K562 (cell line): ENCODE measurements at regions not wholly inside any gene's neighbourhood (a gene's known extent, or its start where the extent isn't known, plus 50 kb on each side); places are given as distances from the start of the nearest gene placed in this dataset.
"Not testable (repeated sequence)": the region's sequence is repeated elsewhere in the genome, so short reads cannot be mapped to it uniquely, and the experiment has no call there.

Experiments
- ATAC-seq: fragments of 200-7000 bp; cut with Tn5 transposase; 3 replicates; pipeline ENCODE4 v1.9.1; 2020; ENCODE audit warnings: moderate library complexity
- BruUV-seq: library from RNA; stranded (reverse); fragments of 400-500 nt; replicated peaks from 2 replicates; lab custom pipeline; 2021; lab: Mats Ljungman, UMichigan
- CTCF ChIA-PET: fragments of 300-600 bp; formaldehyde crosslinking; extraction: SDS; loops from one replicate; lab custom pipeline; 2021; ENCODE audit warnings: low intra/inter-chr PET ratio; lab: Yijun Ruan, JAX
- POLR2A ChIA-PET: fragments of 300-600, 350-650 bp; sonication (Branson Sonifier 250); formaldehyde crosslinking; extraction: SDS; loops from one replicate; lab custom pipeline; 2021; ENCODE audit warnings: antibody characterized with exemption, inconsistent platforms; lab: Yijun Ruan, JAX
- DNase-seq, 4 experiments: peaks; one replicate each; pipeline versions ENCODE4 v3.0.0 to v3.0.0-alpha.2; 2011 to 2018; ENCODE audit warnings: low spot score in 3 of 4, mixed read lengths in 3 of 4; ENCODE audit errors: extremely low read depth in 1 of 4
- FAIRE-seq: peaks from 2 replicates; lab custom pipeline; 2011; peaks lifted over from hg19 to GRCh38; lab: Jason Lieb, UNC
- H2AFZ ChIP-seq: 2 replicates; pipeline ENCODE4 v1.6.0; 2011; ENCODE audit warnings: low read depth, low read length, control low read depth, inconsistent platforms
- H3K27ac ChIP-seq: fragments of 200-600 bp; 3 replicates; pipeline ENCODE4 v1.8.0; 2011; ENCODE audit warnings: low read depth, mild to moderate bottlenecking, control low read depth, inconsistent platforms, low read length, moderate library complexity, mixed read lengths; ENCODE audit errors: extremely low read depth
- H3K27me3 ChIP-seq, 2 experiments: fragments of 300-600 bp in 1 of 2; 2 replicates in 1 of 2; 3 replicates in 1 of 2; pipeline versions ENCODE4 v1.6.0 to v1.8.0; 2011; ENCODE audit warnings: inconsistent platforms in 2 of 2, low read length in 2 of 2, mild to moderate bottlenecking in 1 of 2, mixed read lengths in 1 of 2, moderate library complexity in 1 of 2; ENCODE audit not compliant: control insufficient read depth in 2 of 2, insufficient read depth in 2 of 2
- H3K36me3 ChIP-seq: fragments of 300-600 bp; 3 replicates; pipeline ENCODE4 v1.8.0; 2011; ENCODE audit warnings: mild to moderate bottlenecking, low read length, inconsistent platforms; ENCODE audit not compliant: control insufficient read depth, insufficient read depth
- H3K4me1 ChIP-seq, 2 experiments: fragments of 200-600 bp in 1 of 2; replicated peaks in 1 of 2; 2 replicates in 1 of 2; 3 replicates in 1 of 2; pipeline versions ENCODE4 v1.5.1 to v1.8.0; 2011; ENCODE audit warnings: inconsistent platforms in 2 of 2, low read length in 2 of 2, mild to moderate bottlenecking in 1 of 2, mixed read lengths in 1 of 2, moderate library complexity in 1 of 2; ENCODE audit not compliant: control insufficient read depth in 2 of 2, insufficient read depth in 2 of 2
- H3K4me2 ChIP-seq: 2 replicates; pipeline ENCODE4 v1.6.1; 2011; ENCODE audit warnings: low read length, control low read depth, inconsistent platforms, mixed read lengths; ENCODE audit not compliant: insufficient read depth
- H3K4me3 ChIP-seq: fragments of 200-600 bp; sonication (generic), shearing (Covaris generic); 2 replicates; pipeline ENCODE4 v1.5.1; 2016; ENCODE audit warnings: control low read depth, inconsistent platforms
- H3K79me2 ChIP-seq: fragments of 200-600 bp; 3 replicates; pipeline ENCODE4 v1.8.0; 2011; ENCODE audit warnings: low read length, inconsistent platforms; ENCODE audit not compliant: control insufficient read depth, insufficient read depth
- H3K9ac ChIP-seq, 2 experiments: 2 replicates each; pipeline versions ENCODE4 v1.6.0 to v1.6.1; 2011; ENCODE audit warnings: low read depth in 2 of 2, low read length in 2 of 2, control low read depth in 1 of 2, inconsistent platforms in 1 of 2, mild to moderate bottlenecking in 1 of 2, mixed read lengths in 1 of 2; ENCODE audit not compliant: insufficient read depth in 1 of 2
- H3K9me1 ChIP-seq: one replicate; pipeline ENCODE4 v1.6.0; 2011; ENCODE audit warnings: inconsistent platforms, mild to moderate bottlenecking, low read length, moderate library complexity; ENCODE audit not compliant: control insufficient read depth, insufficient read depth
- H3K9me3 ChIP-seq: replicated peaks from 2 replicates; pipeline ENCODE4 v1.5.1; 2011; ENCODE audit warnings: low read depth, low read length, inconsistent platforms; ENCODE audit not compliant: control insufficient read depth, insufficient read depth
- H4K20me1 ChIP-seq: replicated peaks from 2 replicates; pipeline ENCODE4 v1.6.1; 2011; ENCODE audit warnings: low read length, inconsistent platforms, mixed read lengths; ENCODE audit not compliant: control insufficient read depth, insufficient read depth
- ATF6 ChIP-seq: sonication (generic); formaldehyde crosslinking; IDR thresholded peaks from 2 replicates; pipeline ENCODE4 v1.4.0; 2020; ENCODE audit warnings: mild to moderate bottlenecking, missing genetic modification reagents
- BRD4 ChIP-seq: fragments of 200-600 bp; sonication (generic); IDR thresholded peaks from 2 replicates; pipeline ENCODE4 v1.6.1; 2017; ENCODE audit warnings: inconsistent platforms
- MYNN ChIP-seq, 2 experiments: sonication (generic); formaldehyde crosslinking in 1 of 2; IDR thresholded peaks; 2 replicates each; pipeline versions ENCODE4 v1.5.0 to v1.6.1; 2016 to 2020; ENCODE audit warnings: antibody characterized with exemption in 1 of 2, missing genetic modification reagents in 1 of 2
- NFE2 ChIP-seq: IDR thresholded peaks from 2 replicates; pipeline ENCODE4 v1.6.1; 2014; ENCODE audit warnings: antibody characterized with exemption, low read depth
- SREBF1 ChIP-seq: fragments of 150-350 bp; IDR thresholded peaks from 2 replicates; pipeline ENCODE4 v1.6.1; 2014; ENCODE audit warnings: antibody characterized with exemption, low read depth, low read length, borderline replicate concordance
- ZNF436 ChIP-seq: fragments of 250-450, 450-650 bp; sonication (Bioruptor Pico); formaldehyde crosslinking; IDR thresholded peaks from 2 replicates; pipeline ENCODE4 v1.7.0; 2020; ENCODE audit warnings: mild to moderate bottlenecking
- ZNF561 ChIP-seq: fragments of 450-650 bp; formaldehyde crosslinking; conservative IDR thresholded peaks from 2 replicates; pipeline ENCODE4 v1.4.0; 2020; ENCODE audit warnings: mild to moderate bottlenecking, moderate library complexity
- WGBS: fragments of 100-300 bp; shearing (Covaris generic); methylation state at CpG from one replicate; pipeline ENCODE4 v1.1.6; 2016; ENCODE audit warnings: low coverage, mixed read lengths; ENCODE audit not compliant: insufficient coverage; ENCODE audit errors: missing lambda C conversion rate; 5-methylcytosine and 5-hydroxymethylcytosine counted together
- in situ Hi-C: fragments of 300-500 bp; cut with MboI; formaldehyde crosslinking; loops from 4 replicates; pipeline ENCODE4 v1.15.0; 2018; ENCODE audit warnings: inconsistent platforms, mixed read lengths
- intact Hi-C: fragments of 100-400 bp; cut with micrococcal nuclease; formaldehyde crosslinking; loops from 2 replicates; pipeline ENCODE4 v1.14.2; 2022
- TF ChIP-seq, protein P1 (sequence below): fragments of 250-450 bp; sonication (Bioruptor Pico); IDR thresholded peaks from 2 replicates; pipeline ENCODE4 v1.5.0; 2021; ENCODE audit warnings: mild to moderate bottlenecking, moderate library complexity

GRCh38 chr14:84099560-84099959 is 1430.4 kb upstream of the FLRT2 start:
- in situ Hi-C loops, BruUV-seq, H3K4me3 ChIP-seq, ATAC-seq, H3K79me2 ChIP-seq, intact Hi-C loops, DNase-seq, H3K36me3 ChIP-seq, H3K27ac ChIP-seq, FAIRE-seq, POLR2A ChIA-PET, H3K4me1 ChIP-seq, H4K20me1 ChIP-seq, H2AFZ ChIP-seq, H3K9ac ChIP-seq, H3K9me1 ChIP-seq, H3K27me3 ChIP-seq, H3K4me2 ChIP-seq, H3K9me3 ChIP-seq, CTCF ChIA-PET: not testable (repeated sequence)
- no CpG with 5 or more reads among the region's 27 CpGs for WGBS

DNA sequence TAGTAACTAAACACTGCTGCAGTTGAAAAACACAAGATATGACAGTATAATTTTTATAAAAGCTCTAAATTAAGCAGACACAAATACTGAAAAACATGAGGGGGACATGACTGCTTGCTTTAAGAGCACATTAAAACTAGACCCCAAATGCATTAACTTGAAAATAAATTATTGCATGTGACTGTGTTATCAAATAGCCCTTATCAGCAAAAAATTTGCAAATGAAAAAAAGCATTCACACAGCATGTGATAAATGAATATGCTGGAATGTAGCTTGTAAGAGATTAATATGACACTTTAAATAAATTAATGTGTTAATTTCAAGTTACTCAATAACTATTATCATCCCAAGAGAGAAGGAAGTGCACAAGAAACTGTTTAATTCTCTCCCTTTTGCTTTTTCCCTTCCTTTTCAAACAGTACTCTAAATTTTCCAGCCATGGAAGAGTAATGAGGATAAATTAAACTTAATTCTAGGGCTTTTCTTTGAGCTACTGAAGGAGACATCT is 1422.1 kb upstream of the FLRT2 start:
- BruUV-seq: no TSS peak
- Histone ChIP-seq H3K9ac (no peak overlapping the region), H3K36me3 (no peaks in the 10 kb centered on the region), H3K27me3 (no peaks in the 10 kb centered on the region), H3K4me3 (no peak overlapping the region), H3K9me1 (no peaks in the 10 kb centered on the region), H3K4me2 (no peak overlapping the region), H4K20me1 (no peaks in the 10 kb centered on the region), H3K27ac (no peak overlapping the region), H3K79me2 (no peaks in the 10 kb centered on the region), H2AFZ (no peak overlapping the region), H3K9me3 (no peaks in the 10 kb centered on the region), H3K4me1 (no peaks in the 10 kb centered on the region)
- ChIA-PET POLR2A (no interaction called here), CTCF (no interaction called here)
- FAIRE-seq (no peak), DNase-seq (no peak), ATAC-seq (no peak)
- intact Hi-C loops (no loop called here), in situ Hi-C loops (no loop called here)
- TF ChIP-seq, protein P1, sequence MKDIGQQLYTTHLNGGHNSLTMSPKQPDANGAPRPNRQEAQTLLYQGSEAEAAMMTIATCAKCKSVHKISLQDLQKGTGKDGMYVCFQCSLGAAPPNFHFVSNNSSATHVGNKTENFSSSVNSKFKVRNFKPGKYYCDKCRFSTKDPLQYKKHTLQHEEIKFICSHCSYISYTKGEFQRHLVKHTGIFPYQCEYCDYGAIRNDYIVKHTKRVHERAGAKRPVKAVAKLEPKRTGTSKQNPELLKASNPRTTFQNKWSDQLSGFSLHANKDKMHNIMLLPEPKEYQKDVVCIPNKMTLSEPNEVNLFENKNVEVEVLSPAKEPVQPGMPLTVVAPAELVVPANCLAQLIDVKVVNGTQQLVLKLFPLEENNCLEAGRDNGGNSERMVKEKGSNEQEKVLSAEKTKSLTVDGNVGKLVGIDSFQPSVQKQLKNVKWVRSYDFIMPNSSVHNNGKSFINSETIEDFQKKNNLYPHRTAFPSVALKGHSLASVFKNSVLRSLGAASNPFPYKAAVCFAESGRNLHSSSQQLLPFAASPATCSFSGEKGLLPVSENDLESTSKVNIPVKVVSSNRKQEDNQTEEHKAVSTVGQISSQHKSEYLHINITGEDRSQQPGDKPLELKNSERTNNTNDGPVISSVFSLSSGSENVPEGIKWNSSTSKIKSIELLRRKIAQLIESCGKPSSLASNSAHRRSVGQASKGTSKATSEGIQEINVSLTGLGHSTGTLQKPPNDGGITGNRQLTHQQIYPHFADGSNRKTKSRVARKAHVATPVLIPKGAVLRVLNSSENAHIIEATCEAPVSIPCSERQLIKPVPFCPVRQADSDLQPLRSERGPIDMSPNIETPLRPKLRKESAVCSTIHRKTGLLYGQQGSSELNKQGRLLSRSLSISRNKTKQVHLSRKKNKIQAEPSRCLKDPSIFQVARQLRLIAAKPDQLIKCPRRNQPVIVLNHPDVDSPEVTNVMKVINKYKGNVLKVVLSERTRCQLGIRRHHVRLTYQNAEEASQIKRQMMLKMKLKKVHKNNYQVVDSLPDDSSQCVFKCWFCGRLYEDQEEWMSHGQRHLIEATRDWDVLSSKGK (CRISPR knock-in tag): no peak
- TF ChIP-seq ATF6 (CRISPR knock-in tag): no peak
- TF ChIP-seq ZNF561 (CRISPR knock-in tag): no peak
- no peak for TF ChIP-seq BRD4
- TF ChIP-seq MYNN (IDR thresholded peaks at IDR 0.05): no peak
- no peak for TF ChIP-seq MYNN (CRISPR knock-in tag; IDR thresholded peaks at IDR 0.05)
- TF ChIP-seq NFE2: no peak
- no peak for TF ChIP-seq ZNF436
- no peak for TF ChIP-seq SREBF1
